ENCODE measurements at regions not wholly inside any gene's neighbourhood (a gene's known extent, or its start where the extent isn't known, plus 50 kb on each side); places are given as distances from the start of the nearest gene placed in this dataset.

DNA sequence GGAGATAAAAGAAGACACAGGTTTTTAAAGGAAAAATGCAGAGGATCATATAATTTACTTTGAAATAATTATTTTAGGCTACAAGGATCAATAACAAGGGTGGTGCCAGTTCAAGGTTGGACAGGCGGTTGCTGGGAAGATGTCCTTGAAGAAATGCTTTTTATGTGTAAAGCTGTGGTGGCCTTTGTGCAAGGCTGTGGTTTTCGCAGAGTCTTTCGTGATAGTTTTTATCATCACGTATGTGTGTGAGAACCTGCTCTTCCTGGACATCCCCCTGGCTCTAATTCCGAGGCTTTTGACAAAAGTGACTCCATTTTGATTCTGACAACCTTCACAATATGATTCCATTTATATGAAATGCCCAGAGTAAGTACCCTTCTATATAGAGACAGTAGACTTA lies 85.8 kb upstream of the COG2 start:
- Histone ChIP-seq H3K23ac (ENCODE audit: low read depth, low read length) (no peak overlapping the region), H2BK120ac (ENCODE audit: low read depth, low read length) (no peak overlapping the region), H3K9ac (ENCODE audit: low read depth, low read length) (no peak overlapping the region), H2BK20ac (ENCODE audit: low read depth, low read length) (no peak overlapping the region), H3K9me1 (ENCODE audit: insufficient read depth, low read length) (no peaks in the 10 kb centered on the region), H2AK5ac (ENCODE audit: low read depth, low read length) (no peak overlapping the region), H3K14ac (replicated peaks; ENCODE audit: low read depth, low read length) (no peak overlapping the region), H2AK9ac (replicated peaks; ENCODE audit: low read depth, low read length, poor library complexity) (no peak overlapping the region), H3K4me2 (ENCODE audit: low read depth, low read length) (no peak overlapping the region), H3K27ac (ENCODE audit: insufficient read depth, low read length) (no peak overlapping the region), H2BK15ac (ENCODE audit: low read depth, low read length) (no peak overlapping the region), H4K91ac (ENCODE audit: insufficient read depth, low read depth, low read length) (no peak overlapping the region), H2AFZ (replicated peaks; ENCODE audit: low read length, poor library complexity) (no peak overlapping the region), H3K36me3 (ENCODE audit: control insufficient read depth, insufficient read depth, low read length) (no peaks in the 10 kb centered on the region), H4K8ac (ENCODE audit: low read depth in 2 of 2, low read length in 2 of 2) (no peak overlapping the region), H3K9me3 (ENCODE audit: control insufficient read depth, insufficient read depth, low read length) (no peaks in the 10 kb centered on the region), H3K4me3 (ENCODE audit: insufficient read depth, low read depth, low read length) (no peak overlapping the region), H3K56ac (ENCODE audit: extremely low read depth, insufficient read depth, low read length) (no peak overlapping the region), H2BK5ac (ENCODE audit: low read depth, low read length, poor library complexity, severe bottlenecking) (no peak overlapping the region), H3K18ac (ENCODE audit: low read depth, low read length) (no peak overlapping the region), H3K4ac (ENCODE audit: low read depth, low read length) (no peak overlapping the region), H3K79me1 (ENCODE audit: low read depth in 1 of 2, low read length in 2 of 2) (no peaks in the 10 kb centered on the region), H3K4me1 (ENCODE audit: control insufficient read depth, insufficient read depth, low read length) (no peaks in the 10 kb centered on the region), H4K5ac (ENCODE audit: low read depth, low read length) (no peak overlapping the region), H3K27me3 (ENCODE audit: control insufficient read depth, insufficient read depth, low read length) (no peaks in the 10 kb centered on the region), H4K20me1 (ENCODE audit: insufficient read depth, low read length) (no peaks in the 10 kb centered on the region)
- CTCF ChIA-PET, result no interaction called here
- no CpG with 5 or more reads among the region's 5 CpGs for WGBS, 2 experiments (ENCODE audit: extremely low coverage in 2 of 2, insufficient read length in 1 of 2)
- in situ Hi-C loops (cut with MboI; ENCODE audit: low sequenced_read_pairs) (no loop called here), dilution Hi-C loops (cut with HindIII; ENCODE audit: low sequenced_read_pairs, unreplicated experiment) (no loop called here), intact Hi-C loops (cut with micrococcal nuclease) (no loop called here)
- BruUV-seq (replicated peaks), result no TSS peak
- DNase-seq (no peak), ATAC-seq (ENCODE audit: low read depth) (no peak)
- TF ChIP-seq, protein P1, sequence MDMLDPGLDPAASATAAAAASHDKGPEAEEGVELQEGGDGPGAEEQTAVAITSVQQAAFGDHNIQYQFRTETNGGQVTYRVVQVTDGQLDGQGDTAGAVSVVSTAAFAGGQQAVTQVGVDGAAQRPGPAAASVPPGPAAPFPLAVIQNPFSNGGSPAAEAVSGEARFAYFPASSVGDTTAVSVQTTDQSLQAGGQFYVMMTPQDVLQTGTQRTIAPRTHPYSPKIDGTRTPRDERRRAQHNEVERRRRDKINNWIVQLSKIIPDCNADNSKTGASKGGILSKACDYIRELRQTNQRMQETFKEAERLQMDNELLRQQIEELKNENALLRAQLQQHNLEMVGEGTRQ (IDR thresholded peaks at IDR 0.05; ENCODE audit: low read depth, low read length), result no peak
- no peak for TF ChIP-seq RAD21 (IDR thresholded peaks at IDR 0.05; ENCODE audit: low read length)
- no peak for TF ChIP-seq BHLHE40 (IDR thresholded peaks at IDR 0.05; ENCODE audit: low read depth, low read length)
- no peak for TF ChIP-seq CHD1 (IDR thresholded peaks at IDR 0.05; ENCODE audit: low read depth, low read length)
- no peak for TF ChIP-seq NFE2L2 (IDR thresholded peaks at IDR 0.05; ENCODE audit: low read depth, low read length)
- no peak for TF ChIP-seq CEBPB (IDR thresholded peaks at IDR 0.05; ENCODE audit: low read depth, low read length)
- TF ChIP-seq CTCF (conservative IDR thresholded peaks at IDR 0.05; ENCODE audit: low read depth, low read length), result no peak
- TF ChIP-seq SMC3 (IDR thresholded peaks at IDR 0.05; ENCODE audit: low read depth, low read length), result no peak
- no peak for TF ChIP-seq RFX5 (IDR thresholded peaks at IDR 0.05; ENCODE audit: low read depth, low read length)
- TF ChIP-seq MAFK (IDR thresholded peaks at IDR 0.05; ENCODE audit: low read depth, low read length), result no peak
- TF ChIP-seq RCOR1 (IDR thresholded peaks at IDR 0.05; ENCODE audit: insufficient replicate concordance, low read length), result no peak
- no peak for TF ChIP-seq MXI1 (IDR thresholded peaks at IDR 0.05; ENCODE audit: borderline replicate concordance, low read depth, low read length)
- POLR2A ChIA-PET (ENCODE audit: unreplicated experiment), result no interaction called here
